ENCODE measurements at regions not wholly inside any gene's neighbourhood (a gene's known extent, or its start where the extent isn't known, plus 50 kb on each side); places are given as distances from the start of the nearest gene placed in this dataset.

- Histone ChIP-seq H2BK12ac (ENCODE audit: low read depth, low read length) (no peak overlapping the region), H2BK20ac (ENCODE audit: low read length) (no peak overlapping the region), H3K4me2 (ENCODE audit: insufficient read depth in 1 of 2, low read depth in 2 of 2, low read length in 2 of 2) (no peak overlapping the region), H3K14ac (ENCODE audit: insufficient read length) (no peak overlapping the region), H3K9ac (replicated peaks in 1 of 4; ENCODE audit: extremely low read depth in 1 of 4, low read depth in 3 of 4, low read length in 3 of 4) (no peak overlapping the region), H2AK5ac (ENCODE audit: low read depth, low read length) (no peak overlapping the region), H3K27me3 (replicated peaks in 1 of 4; ENCODE audit: control insufficient read depth in 3 of 4, extremely low read depth in 1 of 4, insufficient read depth in 3 of 4, low read length in 3 of 4) (no peaks in the 10 kb centered on the region), H3K27ac (ENCODE audit: low read depth, low read length) (no peak overlapping the region), H3K79me1 (ENCODE audit: low read depth, low read length) (no peaks in the 10 kb centered on the region), H3K23ac (ENCODE audit: insufficient read length) (no peak overlapping the region), H3K56ac (replicated peaks; ENCODE audit: insufficient read length, low read depth, low read length) (no peak overlapping the region), H4K20me1 (replicated peaks in 1 of 2; ENCODE audit: control insufficient read depth in 1 of 2, insufficient read depth in 2 of 2, low read length in 2 of 2) (no peaks in the 10 kb centered on the region), H2BK15ac (ENCODE audit: low read length) (no peak overlapping the region), H3K79me2 (ENCODE audit: control insufficient read depth in 1 of 2, insufficient read depth in 2 of 2, low read length in 2 of 2) (no peaks in the 10 kb centered on the region), H3K23me2 (ENCODE audit: low read depth, low read length) (no peaks in the 10 kb centered on the region), H4K91ac (replicated peaks; ENCODE audit: insufficient read length, low read length) (no peak overlapping the region), H2AFZ (ENCODE audit: low read length) (no peak overlapping the region), H3K4me1 (replicated peaks in 1 of 4; ENCODE audit: control insufficient read depth in 3 of 4, insufficient read depth in 4 of 4, low read length in 3 of 4) (peaks cover 0 to 3% (median under 1%) of the 10 kb centered on the region in 4 experiments; a peak in 3 of 7 replicates), H4K5ac (ENCODE audit: insufficient read length, low read depth, low read length) (no peak overlapping the region), H4K8ac (ENCODE audit: extremely low read depth, insufficient read depth, low read length) (no peak overlapping the region), H3K36me3 (ENCODE audit: control insufficient read depth in 2 of 4, insufficient read depth in 4 of 4, low read length in 3 of 4) (no peaks in the 10 kb centered on the region), H2BK120ac (replicated peaks; ENCODE audit: low read depth, low read length) (no peak overlapping the region), H3K18ac (ENCODE audit: extremely low read depth, low read length) (no peak overlapping the region), H3K4me3 (ENCODE audit: extremely low read depth in 1 of 4, insufficient read depth in 2 of 4, low read depth in 3 of 4, low read length in 4 of 4) (no peak overlapping the region), H2BK5ac (ENCODE audit: low read depth, low read length) (no peak overlapping the region), H3K9me3 (ENCODE audit: insufficient read depth in 2 of 2, low read depth in 1 of 2, low read length in 1 of 2) (no peaks in the 10 kb centered on the region), H3K4ac (replicated peaks; ENCODE audit: insufficient read length, low read depth, low read length) (no peak overlapping the region)
- WGBS, 2 experiments (ENCODE audit: extremely low coverage in 1 of 2, insufficient coverage in 1 of 2, insufficient read length in 1 of 2, insufficient replicate concordance in 2 of 2, low coverage in 1 of 2, low lambda C conversion rate in 2 of 2, missing lambda C conversion rate in 1 of 2) = 90% methylated on average over 6 of the region's 6 CpGs; no CpG with 5 or more reads in 1 of the 2 experiments
- CTCF ChIA-PET (ENCODE audit: partially characterized antibody) = interaction anchor here (1.1 to 1.5 kb wide), 4 partner anchors 11 to 671 kb away, joined by 3 to 5 read pairs (median 4); no protein-coding TSS in a partner anchor
- no peak for TF ChIP-seq PHF8 (conservative IDR thresholded peaks at IDR 0.05; ENCODE audit: low read depth, low read length)
- no peak for TF ChIP-seq JUND (IDR thresholded peaks at IDR 0.05; ENCODE audit: low read length)
- TF ChIP-seq ATF3 (IDR thresholded peaks at IDR 0.05; ENCODE audit: insufficient read depth, low read depth, low read length) = no peak
- TF ChIP-seq BRCA1 (IDR thresholded peaks at IDR 0.05; ENCODE audit: low read depth, low read length) = no peak
- TF ChIP-seq CREB1 (IDR thresholded peaks at IDR 0.05) = no peak
- no peak for TF ChIP-seq KDM5A (IDR thresholded peaks at IDR 0.05; ENCODE audit: low read length)
- no peak for TF ChIP-seq HDAC6 (IDR thresholded peaks at IDR 0.05; ENCODE audit: low read depth, low read length)
- TF ChIP-seq RBBP5 (IDR thresholded peaks at IDR 0.05; ENCODE audit: borderline replicate concordance, low read depth, low read length) = no peak
- TF ChIP-seq ZNF274 (IDR thresholded peaks at IDR 0.05; ENCODE audit: borderline replicate concordance, extremely low read depth, low read length) = no peak
- no peak for TF ChIP-seq EP300 (IDR thresholded peaks at IDR 0.05; ENCODE audit: borderline replicate concordance in 1 of 2, low read depth in 2 of 2, low read length in 2 of 2)
- TF ChIP-seq CHD1 (IDR thresholded peaks at IDR 0.05; ENCODE audit: low read depth, low read length) = no peak
- FAIRE-seq = no peak
- DNase-seq (ENCODE audit: low read depth in 1 of 2, low spot score in 2 of 2) = no peak
- POLR2A ChIA-PET (ENCODE audit: partially characterized antibody) = no interaction called here
Measured at GRCh38 chr4:186946136-186946535, 222.5 kb upstream of the FAT1 start.

All from H1 (cell line).